GM12878 (cell line): ENCODE measurements at regions not wholly inside any gene's neighbourhood (a gene's known extent, or its start where the extent isn't known, plus 50 kb on each side); places are given as distances from the start of the nearest gene placed in this dataset.

Experiments
- ATAC-seq: fragments of 200-7000 bp; cut with Tn5 transposase; 3 replicates; pipeline ENCODE4 v1.9.1; 2020; ENCODE audit warnings: mild to moderate bottlenecking, moderate library complexity
- BruUV-seq: library from RNA; stranded (reverse); fragments of 400-500 nt; replicated peaks from 2 replicates; lab custom pipeline; 2021; lab: Mats Ljungman, UMichigan
- CTCF ChIA-PET: fragments of 300-600 bp; sonication (Branson Sonifier 250); formaldehyde crosslinking; extraction: SDS; loops from one replicate; lab custom pipeline; 2021; ENCODE audit warnings: inconsistent platforms; lab: Yijun Ruan, JAX
- POLR2A ChIA-PET: fragments of 350-600 bp; formaldehyde crosslinking; extraction: SDS; loops from one replicate; lab custom pipeline; 2021; ENCODE audit warnings: inconsistent platforms; lab: Charles Lee
- RAD21 ChIA-PET: fragments of 300-600 bp; sonication (Branson Sonifier 250); formaldehyde crosslinking; loops from one replicate; lab custom pipeline; 2023; ENCODE audit warnings: antibody characterized with exemption; ENCODE audit not compliant: unreplicated experiment; lab: Charles Lee
- SMC1A ChIA-PET: fragments of 300-600 bp; sonication (Branson Sonifier 250); formaldehyde crosslinking; loops from one replicate; lab custom pipeline; 2023; ENCODE audit not compliant: unreplicated experiment, uncharacterized antibody; lab: Charles Lee
- DNase-seq: peaks from one replicate; pipeline ENCODE4 v3.0.0-alpha.2; 2011; ENCODE audit warnings: low read depth, low spot score
- FAIRE-seq: peaks from 3 replicates; lab custom pipeline; 2011; peaks lifted over from hg19 to GRCh38; lab: Jason Lieb, UNC
- H2AFZ ChIP-seq: 2 replicates; pipeline ENCODE4 v1.6.0; 2011; ENCODE audit warnings: low read depth, low read length, control low read depth; ENCODE audit not compliant: control insufficient read depth
- H3K27ac ChIP-seq: 2 replicates; pipeline ENCODE4 v1.5.1; 2011; ENCODE audit warnings: control low read depth; ENCODE audit not compliant: control insufficient read depth, insufficient read depth
- H3K27me3 ChIP-seq, 2 experiments: replicated peaks in 1 of 2; 2 replicates each; pipeline versions ENCODE4 v1.6.0 to v1.6.1; 2011; ENCODE audit warnings: low read length in 1 of 2; ENCODE audit not compliant: control insufficient read depth in 2 of 2, insufficient read depth in 2 of 2
- H3K36me3 ChIP-seq, 2 experiments: 2 replicates each; pipeline ENCODE4 v1.5.1; 2011; ENCODE audit warnings: low read length in 1 of 2; ENCODE audit not compliant: control insufficient read depth in 2 of 2, insufficient read depth in 2 of 2
- H3K4me1 ChIP-seq: 2 replicates; pipeline ENCODE4 v1.6.1; 2011; ENCODE audit warnings: mild to moderate bottlenecking, low read length, moderate library complexity, mixed read lengths; ENCODE audit not compliant: control insufficient read depth, insufficient read depth
- H3K4me2 ChIP-seq: 2 replicates; pipeline ENCODE4 v1.6.0; 2011; ENCODE audit warnings: control low read depth; ENCODE audit not compliant: control insufficient read depth, insufficient read depth
- H3K4me3 ChIP-seq: fragments of 200-600 bp; sonication (generic); 2 replicates; pipeline ENCODE4 v1.5.1; 2016
- H3K79me2 ChIP-seq: 2 replicates; pipeline ENCODE4 v1.6.0; 2011; ENCODE audit warnings: low read length; ENCODE audit not compliant: control insufficient read depth, insufficient read depth
- H3K9ac ChIP-seq: 2 replicates; pipeline ENCODE4 v1.8.0; 2011; ENCODE audit warnings: low read length, control low read depth, mixed read lengths; ENCODE audit not compliant: control insufficient read depth, insufficient read depth
- H3K9me3 ChIP-seq: replicated peaks from 3 replicates; pipeline ENCODE4 v1.5.1; 2011; ENCODE audit warnings: mild to moderate bottlenecking, low read length; ENCODE audit not compliant: control insufficient read depth, insufficient read depth
- H4K20me1 ChIP-seq: 2 replicates; pipeline ENCODE4 v1.6.0; 2011; ENCODE audit not compliant: control insufficient read depth, insufficient read depth
- ASH2L ChIP-seq: fragments of 300-600, 200-600 bp; sonication (generic); IDR thresholded peaks from 2 replicates; pipeline ENCODE4 v1.6.1; 2017; ENCODE audit warnings: low read depth, mild to moderate bottlenecking, borderline replicate concordance
- DPF2 ChIP-seq: fragments of 450-650 bp; IDR thresholded peaks from 2 replicates; pipeline ENCODE4 v1.6.1; 2017; ENCODE audit warnings: mild to moderate bottlenecking
- HDAC2 ChIP-seq: fragments of 200-600 bp; sonication (generic); IDR thresholded peaks from 2 replicates; pipeline ENCODE4 v1.6.1; 2017
- KDM1A ChIP-seq: fragments of 200-600 bp; sonication (generic); IDR thresholded peaks from 2 replicates; pipeline ENCODE4 v1.6.1; 2016; ENCODE audit warnings: borderline replicate concordance
- NR2C2 ChIP-seq: IDR thresholded peaks from 2 replicates; pipeline ENCODE4 v1.6.1; 2011; ENCODE audit warnings: borderline replicate concordance, low read depth; ENCODE audit not compliant: control insufficient read depth, insufficient read length
- RAD51 ChIP-seq: fragments of 450-650 bp; IDR thresholded peaks from 2 replicates; pipeline ENCODE4 v1.6.1; 2016; ENCODE audit warnings: moderate library complexity, mild to moderate bottlenecking, inconsistent platforms
- REST ChIP-seq: IDR thresholded peaks from 2 replicates; pipeline ENCODE4 v1.6.1; 2012; ENCODE audit warnings: mild to moderate bottlenecking, low read depth, low read length
- SP1 ChIP-seq: IDR thresholded peaks from one replicate; pipeline ENCODE4 v1.6.1; 2011; ENCODE audit warnings: low read depth, low read length
- SREBF2 ChIP-seq: IDR thresholded peaks from 2 replicates; pipeline ENCODE4 v1.6.1; 2012; ENCODE audit warnings: mild to moderate bottlenecking, low read length
- WGBS: methylation state at CpG from one replicate; pipeline ENCODE4 v1.1.6; 2016; ENCODE audit warnings: low lambda C conversion rate; ENCODE audit not compliant: insufficient replicate concordance, insufficient coverage; ENCODE audit errors: missing lambda C conversion rate; 5-methylcytosine and 5-hydroxymethylcytosine counted together
- in situ Hi-C: fragments of 300-500 bp; cut with MboI; formaldehyde crosslinking; loops from 9 replicates; pipeline ENCODE4 v1.14.3; 2018; ENCODE audit warnings: mixed read lengths
- intact Hi-C: fragments of 100-400 bp; cut with micrococcal nuclease; formaldehyde crosslinking; loops from one replicate; pipeline ENCODE4 v1.14.2; 2022; ENCODE audit not compliant: unreplicated experiment

- TF ChIP-seq REST (no peak), ASH2L (no peak), RAD51 (0 out of 2 replicates have a peak, but pooled peaks have one; percentile 21), DPF2 (peak; percentile 21; the same call in 1 of the 2 replicates), NR2C2 (peak; percentile 45)
Observed at GRCh38 chr17:77326076-77326591, 185.4 kb downstream of the SEC14L1 start (continued).

- Histone ChIP-seq H3K4me2 (no peak overlapping the region; the same call in 1 of the 2 replicates), H3K4me1 (peaks cover 55% of the 10 kb centered on the region), H4K20me1 (no peaks in the 10 kb centered on the region), H3K36me3 (peaks cover 0 to 2% of the 10 kb centered on the region in 2 experiments; a peak in 2 of 4 replicates), H3K27me3 (no peaks in the 10 kb centered on the region), H3K79me2 (peaks cover 72% of the 10 kb centered on the region), H3K9me3 (no peaks in the 10 kb centered on the region), H3K4me3 (no peak overlapping the region), H2AFZ (no peak overlapping the region), H3K27ac (no peak overlapping the region), H3K9ac (no peak overlapping the region)
- FAIRE-seq (no peak), DNase-seq (no peak), ATAC-seq (no peak)
- 97% methylated on average over 7 of the region's 7 CpGs for WGBS
- intact Hi-C loops, result loop anchor here (10.0 kb wide), 1 partner anchor 628 kb away; the partner anchor contains the start of gene TNRC6C
- SMC1A ChIA-PET, result interaction anchor here (1.1 kb wide), 1 partner anchor 687 kb away, joined by 3 read pairs; no protein-coding TSS in a partner anchor
- CTCF ChIA-PET, result interaction anchor here (1.3 kb wide), 1 partner anchor 73 kb away, joined by 3 read pairs; no protein-coding TSS in a partner anchor
- RAD21 ChIA-PET, result interaction anchor here (0.6 kb wide), 1 partner anchor 80 kb away, joined by 3 read pairs; no protein-coding TSS in a partner anchor
- POLR2A ChIA-PET, result no interaction called here
- TF ChIP-seq KDM1A, result no peak
- no peak for TF ChIP-seq HDAC2
- TF ChIP-seq SREBF2, result no peak
- TF ChIP-seq SP1, result no peak
- BruUV-seq, result no TSS peak
- in situ Hi-C loops, result loop anchor here (5.0 to 25.0 kb wide), 2 partner anchors 111 to 166 kb away; no protein-coding TSS in a partner anchor
Observed at GRCh38 chr17:77326636-77327035, 185.9 kb downstream of the SEC14L1 start.
